Natural killer cell (primary cell): ENCODE measurements at regions not wholly inside any gene's neighbourhood (a gene's known extent, or its start where the extent isn't known, plus 50 kb on each side); places are given as distances from the start of the nearest gene placed in this dataset.

Experiments
- ATAC-seq, 3 donors: fragments of 150-1000 bp in 2 of 3; fragments of 200-7000 bp in 1 of 3; cut with Tn5 transposase; 1 replicate in 1 of 3; 2 replicates in 2 of 3; pipeline ENCODE4 v1.10.0; 2021; ENCODE audit warnings: mild to moderate bottlenecking in 2 of 3, moderate library complexity in 2 of 3
- DNase-seq, 2 donors: peaks; one replicate each; pipeline versions ENCODE4 v3.0.0 to v3.0.0-alpha.2; 2013 to 2021; ENCODE audit warnings: mixed read lengths in 1 of 2
- H3K27ac ChIP-seq: one replicate; pipeline ENCODE4 v1.5.1; 2013; ENCODE audit warnings: mild to moderate bottlenecking, low read length
- H3K27me3 ChIP-seq: one replicate; pipeline ENCODE4 v1.6.1; 2013; ENCODE audit warnings: low read length; ENCODE audit not compliant: control insufficient read depth, insufficient read depth
- H3K36me3 ChIP-seq: one replicate; pipeline ENCODE4 v1.6.1; 2013; ENCODE audit warnings: low read length; ENCODE audit not compliant: control insufficient read depth, insufficient read depth
- H3K4me1 ChIP-seq: one replicate; pipeline ENCODE4 v1.6.1; 2013; ENCODE audit warnings: low read length; ENCODE audit not compliant: control insufficient read depth, insufficient read depth
- H3K4me3 ChIP-seq: one replicate; pipeline ENCODE4 v1.5.1; 2013; ENCODE audit warnings: low read length
- H3K9me3 ChIP-seq: one replicate; pipeline ENCODE4 v1.6.1; 2013; ENCODE audit warnings: low read length; ENCODE audit not compliant: control insufficient read depth, insufficient read depth
- H3K27ac Mint-ChIP-seq, 2 donors: one replicate each; pipeline ENCODE4 v1.8.0; 2022; ENCODE audit warnings: mild to moderate bottlenecking in 2 of 2, mixed read lengths in 2 of 2, moderate library complexity in 1 of 2
- H3K27me3 Mint-ChIP-seq, 2 donors: one replicate each; pipeline ENCODE4 v1.8.0; 2022; ENCODE audit warnings: low read depth in 2 of 2, mixed read lengths in 2 of 2
- H3K36me3 Mint-ChIP-seq: one replicate; pipeline ENCODE4 v1.8.0; 2022; ENCODE audit warnings: mixed read lengths
- H3K4me1 Mint-ChIP-seq, 2 donors: one replicate each; pipeline ENCODE4 v1.8.0; 2022; ENCODE audit warnings: mixed read lengths in 2 of 2
- H3K4me3 Mint-ChIP-seq: one replicate; pipeline ENCODE4 v1.8.0; 2022; ENCODE audit warnings: mild to moderate bottlenecking, moderate library complexity, mixed read lengths
- H3K9me3 Mint-ChIP-seq, 2 donors: one replicate each; pipeline ENCODE4 v1.8.0; 2022; ENCODE audit warnings: mixed read lengths in 2 of 2
- WGBS: methylation state at CpG from one replicate; pipeline ENCODE4 v1.1.7; 2013; ENCODE audit warnings: missing lambda C conversion rate; ENCODE audit not compliant: insufficient coverage; 5-methylcytosine and 5-hydroxymethylcytosine counted together
- intact Hi-C: fragments of 100-400 bp; cut with micrococcal nuclease; formaldehyde crosslinking; loops from one replicate; pipeline ENCODE4 v1.14.2; 2022
- TF ChIP-seq, protein P1 (sequence below): fragments of 200-600 bp; IDR thresholded peaks from one replicate; pipeline ENCODE4 v1.8.0; 2022; ENCODE audit warnings: antibody characterized with exemption

DNA sequence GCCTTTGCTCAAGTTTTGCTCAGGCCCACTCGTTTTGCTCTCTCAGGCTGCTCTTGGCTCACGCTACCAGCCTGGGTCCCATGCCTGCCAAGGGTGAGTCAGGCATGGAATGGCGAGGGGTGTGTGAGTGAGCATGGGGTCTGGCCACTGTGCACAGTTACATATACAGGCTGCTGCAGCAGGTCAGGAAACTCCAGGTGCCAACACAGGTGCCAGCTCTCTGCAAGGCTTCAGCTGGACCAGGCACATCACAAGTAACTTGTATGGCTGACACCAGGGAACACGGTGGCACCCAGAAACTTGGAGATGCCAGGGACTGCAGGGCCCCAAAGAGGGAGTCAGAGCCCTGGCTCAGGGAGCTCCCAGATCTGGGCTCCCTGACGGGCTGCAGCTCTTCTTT, 146.8 kb downstream of the BTBD3 start:
- no peak for ATAC-seq
- H3K36me3 ChIP-seq = no peaks in the 10 kb centered on the region
- no peak overlapping the region for H3K27ac ChIP-seq
- no peaks in the 10 kb centered on the region for H3K27me3 ChIP-seq
- no peak overlapping the region for H3K4me3 ChIP-seq
- H3K4me1 Mint-ChIP-seq = no peaks in the 10 kb centered on the region
- DNase-seq = no peak
- H3K9me3 ChIP-seq = peaks cover 3% of the 10 kb centered on the region
- H3K4me3 Mint-ChIP-seq = no peak overlapping the region
- TF ChIP-seq, protein P1, sequence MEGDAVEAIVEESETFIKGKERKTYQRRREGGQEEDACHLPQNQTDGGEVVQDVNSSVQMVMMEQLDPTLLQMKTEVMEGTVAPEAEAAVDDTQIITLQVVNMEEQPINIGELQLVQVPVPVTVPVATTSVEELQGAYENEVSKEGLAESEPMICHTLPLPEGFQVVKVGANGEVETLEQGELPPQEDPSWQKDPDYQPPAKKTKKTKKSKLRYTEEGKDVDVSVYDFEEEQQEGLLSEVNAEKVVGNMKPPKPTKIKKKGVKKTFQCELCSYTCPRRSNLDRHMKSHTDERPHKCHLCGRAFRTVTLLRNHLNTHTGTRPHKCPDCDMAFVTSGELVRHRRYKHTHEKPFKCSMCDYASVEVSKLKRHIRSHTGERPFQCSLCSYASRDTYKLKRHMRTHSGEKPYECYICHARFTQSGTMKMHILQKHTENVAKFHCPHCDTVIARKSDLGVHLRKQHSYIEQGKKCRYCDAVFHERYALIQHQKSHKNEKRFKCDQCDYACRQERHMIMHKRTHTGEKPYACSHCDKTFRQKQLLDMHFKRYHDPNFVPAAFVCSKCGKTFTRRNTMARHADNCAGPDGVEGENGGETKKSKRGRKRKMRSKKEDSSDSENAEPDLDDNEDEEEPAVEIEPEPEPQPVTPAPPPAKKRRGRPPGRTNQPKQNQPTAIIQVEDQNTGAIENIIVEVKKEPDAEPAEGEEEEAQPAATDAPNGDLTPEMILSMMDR = no peak
- no peaks in the 10 kb centered on the region for H3K4me1 ChIP-seq
- intact Hi-C loops = no loop called here
- WGBS = 81% methylated on average over 5 of the region's 5 CpGs
- no peak overlapping the region for H3K27ac Mint-ChIP-seq
- peaks cover 0 to 6% of the 10 kb centered on the region in 2 donors for H3K9me3 Mint-ChIP-seq
- no peaks in the 10 kb centered on the region for H3K27me3 Mint-ChIP-seq
- H3K36me3 Mint-ChIP-seq = no peaks in the 10 kb centered on the region

DNA sequence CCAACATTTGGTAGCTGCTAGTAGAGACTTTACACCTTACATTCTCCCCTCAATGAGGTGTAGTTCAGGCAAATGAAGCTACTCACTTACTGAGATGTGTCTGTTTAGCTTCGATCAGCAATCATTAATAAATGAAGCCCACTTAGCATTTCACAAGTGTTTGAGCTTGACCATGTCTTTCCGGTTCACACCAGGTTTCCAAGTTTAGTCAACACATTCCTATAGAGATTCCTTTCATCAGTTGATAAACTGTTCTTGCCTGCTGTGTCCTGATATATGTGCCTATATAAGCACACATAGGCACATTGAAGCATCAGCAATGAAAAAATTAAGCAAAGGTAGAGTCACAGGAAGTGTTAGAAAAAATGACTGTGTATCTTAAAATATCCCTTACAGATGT, 150.0 kb downstream of the BTBD3 start:
- TF ChIP-seq, protein P1 = no peak
- Mint-ChIP-seq H3K4me3 (no peak overlapping the region), H3K27me3 (no peaks in the 10 kb centered on the region), H3K4me1 (no peaks in the 10 kb centered on the region), H3K27ac (no peak overlapping the region), H3K9me3 (no peaks in the 10 kb centered on the region), H3K36me3 (no peaks in the 10 kb centered on the region)
- ATAC-seq (no peak), DNase-seq (no peak)
- H3K9me3 ChIP-seq = peaks cover 3% of the 10 kb centered on the region
- intact Hi-C loops = no loop called here
- no peaks in the 10 kb centered on the region for H3K4me1 ChIP-seq
- WGBS = 89% methylated on average over 2 of the region's 2 CpGs
- H3K4me3 ChIP-seq = no peak overlapping the region
- H3K27ac ChIP-seq = no peak overlapping the region
- no peaks in the 10 kb centered on the region for H3K27me3 ChIP-seq
- H3K36me3 ChIP-seq = no peaks in the 10 kb centered on the region

DNA sequence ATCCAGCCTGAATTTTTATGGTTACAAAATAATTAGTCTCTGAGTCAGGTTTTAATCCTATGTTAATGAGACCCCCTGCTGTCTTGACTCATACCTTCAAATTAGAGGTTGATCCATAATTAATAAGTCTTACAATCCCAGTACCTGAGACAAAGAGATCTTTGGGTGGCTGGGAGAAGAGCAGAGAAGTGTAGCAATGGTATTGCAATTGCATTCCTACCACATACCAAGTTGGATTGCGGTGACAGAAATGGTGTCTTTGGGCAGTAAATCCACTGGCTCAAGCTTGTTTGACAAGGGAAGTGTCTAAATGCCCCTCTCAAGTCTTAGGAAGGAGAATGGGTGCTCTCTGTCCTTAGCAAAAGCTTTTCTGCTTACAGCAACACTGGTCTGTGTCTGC, 150.4 kb downstream of the BTBD3 start:
- TF ChIP-seq, protein P1 = no peak
- Mint-ChIP-seq H3K27ac (no peak overlapping the region), H3K27me3 (no peaks in the 10 kb centered on the region)

DNA sequence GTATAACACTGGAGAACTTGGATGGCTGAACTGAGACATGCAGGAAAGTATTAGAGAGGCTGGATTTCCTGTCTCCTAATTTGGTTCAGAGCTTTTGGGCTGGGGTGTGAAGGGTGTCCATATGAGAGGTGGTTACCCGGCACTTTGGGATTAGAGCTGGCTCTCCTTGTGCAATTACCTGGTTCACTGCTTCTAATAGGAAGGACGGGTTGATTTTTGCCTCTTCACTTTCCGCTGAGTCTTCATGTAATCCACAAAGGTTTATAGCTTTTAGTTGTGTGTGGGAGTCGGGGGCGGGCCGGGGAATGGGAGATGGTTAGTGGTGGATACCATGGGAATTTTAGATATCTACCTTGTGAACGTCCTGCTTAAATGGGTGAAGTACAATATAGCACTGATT, 151.5 kb downstream of the BTBD3 start:
- H3K27ac ChIP-seq = no peak overlapping the region
- intact Hi-C loops = no loop called here
- H3K9me3 ChIP-seq = peaks cover 3% of the 10 kb centered on the region
- H3K4me1 Mint-ChIP-seq = no peaks in the 10 kb centered on the region
- ATAC-seq (no peak), DNase-seq (no peak)
- no peaks in the 10 kb centered on the region for H3K9me3 Mint-ChIP-seq
- TF ChIP-seq, protein P1 = no peak
- H3K4me1 ChIP-seq = no peaks in the 10 kb centered on the region
- H3K4me3 Mint-ChIP-seq = no peak overlapping the region
- H3K27ac Mint-ChIP-seq = no peak overlapping the region
- H3K4me3 ChIP-seq = no peak overlapping the region
- H3K36me3 ChIP-seq = no peaks in the 10 kb centered on the region
- H3K27me3 ChIP-seq = no peaks in the 10 kb centered on the region
- H3K27me3 Mint-ChIP-seq = no peaks in the 10 kb centered on the region
- 90% methylated on average over 7 of the region's 7 CpGs for WGBS
- no peaks in the 10 kb centered on the region for H3K36me3 Mint-ChIP-seq

More for the DNA sequence above, 150.4 kb downstream of the BTBD3 start:
- Mint-ChIP-seq H3K9me3 (no peaks in the 10 kb centered on the region), H3K4me3 (no peak overlapping the region), H3K4me1 (no peaks in the 10 kb centered on the region), H3K36me3 (no peaks in the 10 kb centered on the region)
- intact Hi-C loops = no loop called here
- WGBS = 90% methylated on average over 1 of the region's 1 CpG
- Histone ChIP-seq H3K4me1 (no peaks in the 10 kb centered on the region), H3K36me3 (no peaks in the 10 kb centered on the region), H3K4me3 (no peak overlapping the region), H3K27ac (no peak overlapping the region), H3K27me3 (no peaks in the 10 kb centered on the region), H3K9me3 (peaks cover 3% of the 10 kb centered on the region)
- no peak for DNase-seq
- no peak for ATAC-seq
